ENCODE measurements at regions not wholly inside any gene's neighbourhood (a gene's known extent, or its start where the extent isn't known, plus 50 kb on each side); places are given as distances from the start of the nearest gene placed in this dataset.

GRCh38 chr10:130787243-130787642 is 524.3 kb downstream of the TCERG1L start:
- TF ChIP-seq CTCF (conservative IDR thresholded peaks at IDR 0.05) (no peak), ZFX (IDR thresholded peaks at IDR 0.05) (no peak)
